Activated CD4-positive, CD25-positive, alpha-beta regulatory T cell treated with anti-CD3 and anti-CD28 coated beads, Interleukin-2, amount 50 U/mL, for 72 hours (primary cell): ENCODE measurements at regions not wholly inside any gene's neighbourhood (a gene's known extent, or its start where the extent isn't known, plus 50 kb on each side); places are given as distances from the start of the nearest gene placed in this dataset.
"Not testable (repeated sequence)": the region's sequence is repeated elsewhere in the genome, so short reads cannot be mapped to it uniquely, and the experiment has no call there.

Source experiments
- DNase-seq: peaks from one replicate; pipeline ENCODE4 v3.0.0; 2021

- no peak for DNase-seq
These were observed 263.0 kb downstream of the EIPR1 start for GRCh38 chr2:3114406-3115185.

- DNase-seq, result no peak
These were observed 263.8 kb downstream of the EIPR1 start for GRCh38 chr2:3113769-3114168.

- no peak for DNase-seq
These were observed 264.5 kb downstream of the EIPR1 start for GRCh38 chr2:3113122-3113521.

GRCh38 chr2:3112553-3112952 is 265.1 kb downstream of the EIPR1 start:
- no peak for DNase-seq

DNA sequence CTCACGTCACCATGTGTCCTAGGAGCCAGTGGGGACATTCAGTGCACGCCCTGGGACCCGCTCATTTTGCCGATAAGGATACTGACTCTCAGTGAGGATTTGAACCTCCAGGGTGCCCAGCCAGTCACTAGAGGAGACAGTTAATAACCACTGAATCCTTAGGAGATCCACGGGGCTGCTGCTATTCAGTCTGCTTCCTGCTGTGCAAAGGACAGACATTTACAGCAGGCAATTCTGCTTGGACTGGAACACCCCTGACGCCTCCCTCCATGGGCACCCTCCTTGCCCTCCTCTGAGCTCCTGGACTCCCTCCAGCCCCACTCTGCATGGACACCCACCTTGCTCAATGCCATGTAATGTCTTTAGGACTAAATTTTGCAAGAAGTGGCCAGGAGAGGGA is 265.5 kb downstream of the EIPR1 start:
- DNase-seq, result no peak

DNA sequence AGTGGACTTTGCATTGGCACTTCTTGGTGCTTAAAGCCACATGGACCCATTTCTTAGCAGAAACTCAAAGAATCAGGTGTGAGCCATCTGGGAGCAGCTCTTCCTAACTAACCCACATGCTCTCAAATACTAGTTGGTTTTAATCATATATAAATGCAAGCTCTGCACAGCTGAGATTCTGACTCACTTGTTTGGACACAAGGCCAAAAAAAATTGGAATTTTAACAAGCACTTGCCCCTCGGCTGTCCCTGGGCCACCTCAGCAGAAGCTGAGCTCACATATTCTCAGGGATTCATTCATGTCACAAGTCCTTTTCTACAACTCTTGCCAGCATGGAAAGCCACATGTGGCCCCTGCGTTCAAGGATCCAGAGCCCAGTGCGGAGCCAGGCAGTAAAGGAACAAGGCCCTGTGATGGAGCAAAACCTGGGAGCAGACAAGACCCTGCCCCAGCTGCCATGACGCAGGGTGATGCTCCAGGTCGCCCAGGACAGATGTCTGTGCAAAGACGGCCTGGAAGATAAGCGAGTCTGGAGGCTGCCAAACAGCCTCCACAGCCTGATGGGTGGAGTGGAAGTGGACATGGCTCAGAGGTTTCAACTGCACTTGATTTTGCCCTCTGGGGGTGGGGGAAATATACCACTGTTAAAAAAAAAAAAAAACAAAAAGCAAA is 266.5 kb downstream of the EIPR1 start:
- no peak for DNase-seq

DNA sequence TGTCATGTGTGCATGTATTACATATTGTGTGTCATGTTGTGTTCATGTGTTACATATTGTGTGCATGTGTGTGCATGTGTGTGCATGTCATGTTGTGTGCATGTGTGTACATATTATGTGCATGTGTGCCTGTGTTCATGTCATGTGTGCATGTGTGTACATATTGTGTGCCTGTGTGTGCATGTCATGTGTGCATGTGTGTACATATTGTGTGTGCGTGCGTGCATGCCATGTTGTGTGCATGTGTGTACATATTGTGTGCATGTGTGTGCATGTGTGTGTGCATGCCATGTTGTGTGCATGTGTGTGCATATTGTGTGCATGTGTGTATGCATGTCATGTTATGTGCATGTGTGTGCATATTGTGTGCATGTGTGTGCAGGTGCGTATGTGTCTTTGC is 267.1 kb downstream of the EIPR1 start:
- no peak for DNase-seq

- DNase-seq, result no peak
These were observed 268.6 kb downstream of the EIPR1 start for GRCh38 chr2:3108710-3109702.

- no peak for DNase-seq
These were observed 269.5 kb downstream of the EIPR1 start for GRCh38 chr2:3108105-3108504.

GRCh38 chr2:3107567-3107966 is 270.1 kb downstream of the EIPR1 start:
- no peak for DNase-seq

DNA sequence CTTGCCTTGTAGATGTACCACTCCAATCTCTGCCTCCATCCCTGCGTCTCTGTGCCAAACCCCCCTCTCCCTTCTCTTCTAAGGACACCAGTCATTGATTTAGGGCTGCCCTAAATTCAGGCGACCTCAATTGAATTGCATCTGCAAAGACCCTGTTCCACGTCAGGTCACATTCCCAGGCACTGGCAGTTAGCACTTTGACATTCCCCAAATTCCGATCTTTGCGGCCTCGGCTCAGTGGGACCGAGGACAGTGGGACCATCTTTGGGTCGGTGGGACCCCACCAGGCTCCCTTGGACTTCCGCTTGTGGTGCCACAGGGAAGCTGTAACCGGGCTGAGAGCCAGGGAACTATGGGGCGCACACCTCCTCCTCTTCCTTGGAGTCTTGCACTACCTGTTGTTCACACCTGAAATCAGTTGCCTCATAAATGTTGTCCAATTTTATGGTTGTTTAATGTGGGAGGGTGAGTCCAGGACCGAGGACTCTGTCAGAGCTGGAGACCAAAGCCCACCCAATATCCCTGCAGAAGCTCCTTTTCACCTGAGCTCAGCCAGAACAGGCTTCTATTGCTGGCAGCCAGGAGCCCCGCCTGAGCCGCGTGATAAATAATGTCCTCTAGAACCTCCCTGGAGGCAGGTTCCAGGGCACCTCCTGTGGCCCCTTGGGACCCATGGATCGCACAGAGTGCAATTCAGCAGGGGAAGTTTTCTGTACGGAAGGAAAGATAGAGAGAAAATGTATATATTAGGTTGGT is 271.6 kb downstream of the EIPR1 start:
- DNase-seq, result no peak

GRCh38 chr2:3104958-3105813 is 272.4 kb downstream of the EIPR1 start:
- DNase-seq, result not testable (repeated sequence)

DNA sequence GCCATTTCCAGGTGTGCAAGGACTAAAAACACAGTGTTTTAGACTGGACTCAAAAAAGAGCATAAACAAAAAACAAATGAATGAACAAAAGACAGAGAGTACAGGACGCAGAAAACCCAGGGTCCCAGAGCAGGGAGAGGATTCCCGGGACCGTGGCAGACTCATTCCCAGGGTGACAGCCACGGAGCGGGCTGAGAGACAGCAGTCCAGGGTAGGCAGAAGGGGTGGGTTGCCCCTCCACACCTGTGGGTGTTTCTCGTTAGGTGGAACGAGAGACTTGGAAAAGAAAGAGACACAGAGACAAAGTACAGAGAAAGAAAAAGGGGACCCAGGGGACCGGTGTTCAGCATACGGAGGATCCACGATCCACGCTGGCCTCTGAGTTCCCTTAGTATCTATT is 273.4 kb downstream of the EIPR1 start:
- DNase-seq, result no peak

DNA sequence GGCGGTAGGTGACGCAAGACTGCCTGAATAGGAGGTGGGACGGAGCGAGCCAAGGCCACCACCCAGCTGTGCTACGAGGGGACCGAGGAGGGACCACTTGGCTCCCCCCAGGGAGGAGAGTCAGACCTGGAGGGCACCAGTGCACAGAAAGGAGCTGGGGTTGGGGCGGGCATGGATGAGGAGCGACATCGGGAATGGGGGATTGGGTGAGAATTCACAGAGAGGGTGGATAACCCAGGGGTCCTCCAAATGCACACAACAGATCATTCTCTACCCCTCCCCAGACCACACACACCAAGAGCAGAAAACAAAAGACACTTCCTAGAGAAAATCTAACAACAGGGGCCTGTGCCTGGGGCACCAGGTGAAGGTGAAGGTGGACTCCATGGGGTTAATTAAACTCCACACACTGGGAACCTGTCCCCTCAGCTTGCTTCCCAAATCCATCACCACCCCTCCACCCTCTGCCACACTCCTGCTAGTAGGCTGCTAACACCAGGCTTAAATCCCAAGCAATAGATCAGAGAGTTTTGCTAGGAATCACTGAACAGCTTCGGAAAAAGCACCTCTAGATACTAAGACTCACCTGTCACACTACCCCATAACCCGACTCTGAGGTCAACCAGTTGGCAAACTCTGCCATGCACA is 274.6 kb downstream of the EIPR1 start:
- DNase-seq, result no peak

DNA sequence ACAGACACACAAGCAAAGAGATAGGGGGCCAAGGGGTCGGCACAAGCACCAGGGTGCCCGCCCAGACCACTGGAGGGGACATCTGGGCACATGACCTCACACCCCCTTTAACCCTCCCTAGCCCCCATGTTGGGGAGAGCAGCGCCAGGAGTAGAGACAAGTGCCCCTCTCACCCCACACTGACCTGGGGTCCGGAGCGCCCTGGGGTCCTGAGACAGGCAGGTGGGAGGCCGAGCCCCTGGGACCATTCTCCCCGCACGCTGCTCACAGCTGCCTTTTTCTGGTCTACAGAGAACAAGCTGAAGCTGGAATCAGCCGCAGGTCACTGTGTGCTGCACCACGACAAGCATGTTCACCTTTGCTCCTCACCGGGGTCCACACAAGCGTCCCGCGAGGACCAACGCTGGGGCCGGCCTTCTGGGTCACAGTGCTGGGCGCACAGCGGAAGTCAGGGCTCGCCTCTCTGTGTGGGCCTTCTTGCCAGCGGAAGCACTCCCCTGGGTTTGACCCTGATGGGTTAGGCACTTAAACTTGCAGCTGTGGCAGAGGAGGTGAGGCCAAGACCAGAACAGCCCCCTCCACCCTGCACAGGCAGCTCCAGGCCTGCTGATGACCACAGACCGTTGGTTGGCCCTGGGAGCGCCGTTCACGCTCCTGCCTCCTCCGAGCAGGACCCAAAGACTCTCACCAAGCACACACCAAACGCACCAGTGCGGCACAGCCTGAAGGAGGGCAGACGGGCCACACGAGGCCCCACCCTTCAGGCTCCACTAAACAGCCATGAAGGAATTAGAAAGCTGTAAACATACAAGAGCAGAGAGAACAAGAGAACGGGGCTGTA is 275.3 kb downstream of the EIPR1 start:
- DNase-seq, result no peak

DNA sequence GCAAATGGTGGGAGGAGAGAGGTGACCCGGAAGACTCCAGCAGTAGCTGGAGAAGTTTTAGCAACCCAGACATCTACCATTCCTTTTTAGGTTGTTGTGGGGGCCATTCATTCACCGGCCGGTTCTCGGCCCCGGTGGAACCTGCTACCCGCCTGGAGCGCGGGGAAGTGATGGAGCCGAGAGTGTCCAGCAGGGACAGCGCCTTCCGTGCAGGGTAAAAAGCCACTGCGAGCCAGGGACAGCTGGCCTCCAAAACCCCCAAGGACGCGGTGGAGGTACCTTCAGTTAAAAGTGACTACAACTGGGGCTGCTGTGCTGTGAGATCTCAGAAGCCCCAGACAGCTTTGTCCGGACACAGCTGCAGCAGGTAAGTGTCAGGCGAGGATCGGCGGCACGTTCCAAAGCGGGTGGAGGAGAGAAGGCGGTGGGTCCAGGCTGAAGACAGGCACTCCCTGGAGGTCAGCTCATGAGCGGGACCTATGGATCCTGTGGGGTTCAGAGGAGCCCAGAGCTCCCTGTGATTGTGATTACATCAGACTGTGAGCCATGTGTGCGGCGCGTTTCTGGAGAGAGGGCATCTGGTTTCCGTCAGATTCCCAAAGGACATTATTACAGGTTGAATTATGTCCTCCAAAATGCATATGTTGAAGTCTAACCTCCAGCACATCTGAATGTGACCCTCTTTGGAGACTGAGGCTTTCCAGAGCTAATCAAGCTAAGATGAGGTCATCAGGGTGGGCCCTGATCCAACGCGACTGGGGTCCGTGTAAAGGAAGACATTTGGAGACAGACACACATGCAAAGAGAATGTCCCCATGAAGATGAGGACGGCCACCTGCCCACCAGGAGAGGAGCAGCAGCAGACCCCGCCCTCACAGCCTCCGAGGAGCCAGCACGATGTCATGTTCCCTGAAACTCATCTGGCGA is 276.3 kb downstream of the EIPR1 start:
- DNase-seq, result no peak

- DNase-seq, result no peak
These were observed 277.2 kb downstream of the EIPR1 start for GRCh38 chr2:3100386-3100785.

DNA sequence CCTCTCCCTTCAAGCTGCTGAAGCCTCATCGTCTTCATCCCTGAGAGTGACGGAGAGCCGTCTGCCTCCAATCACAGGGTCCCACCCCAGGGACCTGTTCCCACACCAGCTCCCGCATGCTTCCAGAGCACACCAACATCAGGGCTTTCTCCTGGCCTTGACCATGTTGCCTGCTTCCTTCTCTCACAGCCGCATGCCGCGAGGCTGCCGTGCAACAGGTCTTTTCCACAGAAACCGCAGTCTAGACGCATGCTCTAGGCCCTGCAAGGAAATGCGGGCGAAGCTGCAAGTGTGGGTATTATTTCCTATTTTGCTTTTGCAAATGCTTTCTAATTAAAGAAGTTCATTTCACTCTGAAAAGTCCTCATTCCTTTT is 277.8 kb downstream of the EIPR1 start:
- DNase-seq, result no peak
